ENCODE measurements at regions not wholly inside any gene's neighbourhood (a gene's known extent, or its start where the extent isn't known, plus 50 kb on each side); places are given as distances from the start of the nearest gene placed in this dataset.

DNA sequence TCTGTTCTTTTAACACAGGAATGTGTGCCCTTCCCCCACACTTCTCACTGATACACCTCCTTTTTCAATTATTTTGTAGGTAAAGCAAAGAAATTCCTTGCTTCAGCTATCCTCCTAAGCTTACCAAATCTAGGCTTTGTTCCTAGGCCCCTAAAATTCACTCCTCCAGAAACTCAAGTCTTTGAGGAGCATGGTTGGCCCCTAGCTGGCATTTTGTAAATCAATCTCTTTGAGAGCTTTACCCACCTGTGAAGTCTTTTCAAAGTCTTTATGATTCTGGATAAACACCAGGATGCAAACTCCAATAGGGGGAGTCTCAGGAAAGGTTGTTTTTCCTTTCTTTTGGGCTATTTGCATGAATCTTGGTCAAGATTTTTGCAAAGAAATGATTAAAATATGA, 82.9 kb upstream of the ZNF644 start:
- Histone ChIP-seq H2AFZ (ENCODE audit: low read length) (no peak overlapping the region), H3K27me3 (replicated peaks in 1 of 4; ENCODE audit: control insufficient read depth in 3 of 4, extremely low read depth in 1 of 4, insufficient read depth in 3 of 4, low read length in 3 of 4) (no peaks in the 10 kb centered on the region), H4K91ac (replicated peaks; ENCODE audit: insufficient read length, low read length) (no peak overlapping the region), H3K79me2 (ENCODE audit: control insufficient read depth in 1 of 2, insufficient read depth in 2 of 2, low read length in 2 of 2) (no peaks in the 10 kb centered on the region), H3K4me3 (ENCODE audit: extremely low read depth in 1 of 4, insufficient read depth in 2 of 4, low read depth in 3 of 4, low read length in 4 of 4) (0 out of 8 replicates have a peak overlapping the region, but pooled peaks of 1 of the 4 experiments have one; percentile 5), H4K8ac (ENCODE audit: extremely low read depth, insufficient read depth, low read length) (no peak overlapping the region), H3K79me1 (ENCODE audit: low read depth, low read length) (no peaks in the 10 kb centered on the region), H4K20me1 (replicated peaks in 1 of 2; ENCODE audit: control insufficient read depth in 1 of 2, insufficient read depth in 2 of 2, low read length in 2 of 2) (no peaks in the 10 kb centered on the region), H2AK5ac (ENCODE audit: low read depth, low read length) (no peak overlapping the region), H3K9me3 (ENCODE audit: insufficient read depth in 2 of 2, low read depth in 1 of 2, low read length in 1 of 2) (no peaks in the 10 kb centered on the region), H3K9ac (replicated peaks in 1 of 4; ENCODE audit: extremely low read depth in 1 of 4, low read depth in 3 of 4, low read length in 3 of 4) (no peak overlapping the region), H3K4me2 (ENCODE audit: insufficient read depth in 1 of 2, low read depth in 2 of 2, low read length in 2 of 2) (peak overlapping the region; percentile 39 to 40; a peak in 2 of 4 replicates), H2BK20ac (ENCODE audit: low read length) (no peak overlapping the region), H2BK15ac (ENCODE audit: low read length) (no peak overlapping the region), H3K4ac (replicated peaks; ENCODE audit: insufficient read length, low read depth, low read length) (no peak overlapping the region), H3K36me3 (ENCODE audit: control insufficient read depth in 2 of 4, insufficient read depth in 4 of 4, low read length in 3 of 4) (no peaks in the 10 kb centered on the region), H2BK12ac (ENCODE audit: low read depth, low read length) (no peak overlapping the region), H3K23ac (ENCODE audit: insufficient read length) (no peak overlapping the region), H2BK120ac (replicated peaks; ENCODE audit: low read depth, low read length) (no peak overlapping the region), H2BK5ac (ENCODE audit: low read depth, low read length) (no peak overlapping the region), H3K18ac (ENCODE audit: extremely low read depth, low read length) (no peak overlapping the region), H3K23me2 (ENCODE audit: low read depth, low read length) (no peaks in the 10 kb centered on the region), H3K4me1 (replicated peaks in 1 of 4; ENCODE audit: control insufficient read depth in 3 of 4, insufficient read depth in 4 of 4, low read length in 3 of 4) (peaks cover 5 to 22% (median 14%) of the 10 kb centered on the region in 4 experiments; a peak in 6 of 7 replicates), H3K27ac (ENCODE audit: low read depth, low read length) (no peak overlapping the region; the same call in 1 of the 2 replicates), H3K56ac (replicated peaks; ENCODE audit: insufficient read length, low read depth, low read length) (no peak overlapping the region), H4K5ac (ENCODE audit: insufficient read length, low read depth, low read length) (peak overlapping the region; percentile 42), H3K14ac (ENCODE audit: insufficient read length) (no peak overlapping the region)
- POLR2A ChIA-PET (ENCODE audit: partially characterized antibody) = interaction anchor here (1.2 to 2.1 kb wide), 2 partner anchors 16 to 83 kb away, joined by 5 to 8 read pairs; partner anchors contain the start of gene ZNF644
- FAIRE-seq (peak; percentile 68), DNase-seq (ENCODE audit: low read depth in 1 of 2, low spot score in 2 of 2) (no peak)
- CTCF ChIA-PET (ENCODE audit: partially characterized antibody) = interaction anchor here (0.6 to 2.9 kb wide), 10 partner anchors 11 to 798 kb away, joined by 3 to 11 read pairs (median 4); no protein-coding TSS in a partner anchor
- no peak for TF ChIP-seq SP1 (IDR thresholded peaks at IDR 0.05; ENCODE audit: low read depth, low read length)

Data from H1 (cell line).